ENCODE measurements at regions not wholly inside any gene's neighbourhood (a gene's known extent, or its start where the extent isn't known, plus 50 kb on each side); places are given as distances from the start of the nearest gene placed in this dataset.

- no peak overlapping the region for H2AFZ ChIP-seq (ENCODE audit: low read depth, low read length)
- no peak overlapping the region for H2BK120ac ChIP-seq (ENCODE audit: low read depth, low read length)
- no peak overlapping the region for H2BK5ac ChIP-seq (ENCODE audit: low read depth, low read length, poor library complexity, severe bottlenecking)
- no peak overlapping the region for H2BK15ac ChIP-seq (ENCODE audit: low read depth, poor library complexity, severe bottlenecking)
- no peaks in the 10 kb centered on the region for H3K79me1 ChIP-seq (replicated peaks; ENCODE audit: low read length, poor library complexity, severe bottlenecking)
- H3K9me3 ChIP-seq (ENCODE audit: control insufficient read depth, low read length) = peaks cover 26% of the 10 kb centered on the region
- no peak overlapping the region for H2AK5ac ChIP-seq (ENCODE audit: low read length, severe bottlenecking)
- no peak overlapping the region for H3K23ac ChIP-seq (ENCODE audit: low read length in 2 of 2)
- H3K14ac ChIP-seq (ENCODE audit: low read length in 2 of 2) = no peak overlapping the region
- H3K4me2 ChIP-seq (ENCODE audit: low read length, poor library complexity, severe bottlenecking) = no peak overlapping the region
- no peak overlapping the region for H3K27ac ChIP-seq (ENCODE audit: low read length, poor library complexity, severe bottlenecking)
- no peak for DNase-seq
- H2BK12ac ChIP-seq (ENCODE audit: low read length in 2 of 2) = no peak overlapping the region
- no peak overlapping the region for H4K91ac ChIP-seq (ENCODE audit: low read length)
- no peaks in the 10 kb centered on the region for H3K27me3 ChIP-seq (ENCODE audit: control insufficient read depth in 1 of 2, insufficient read depth in 1 of 2, low read length in 2 of 2)
- no peaks in the 10 kb centered on the region for H3K4me1 ChIP-seq (ENCODE audit: control insufficient read depth, insufficient read depth, low read depth, low read length)
- H3K4me3 ChIP-seq (ENCODE audit: insufficient read depth in 1 of 2, low read depth in 1 of 2, low read length in 2 of 2) = no peak overlapping the region
- H3K9ac ChIP-seq (ENCODE audit: low read length) = no peak overlapping the region
- no peak overlapping the region for H3K18ac ChIP-seq (ENCODE audit: low read depth in 1 of 2, low read length in 2 of 2)
- no peak overlapping the region for H3K4ac ChIP-seq (ENCODE audit: low read depth in 1 of 2, low read length in 2 of 2)
- no peaks in the 10 kb centered on the region for H3K36me3 ChIP-seq (ENCODE audit: control insufficient read depth in 1 of 2, insufficient read depth in 2 of 2, low read depth in 1 of 2, low read length in 2 of 2)
- no peak overlapping the region for H4K8ac ChIP-seq (ENCODE audit: low read length)
- WGBS = 92% methylated on average over 2 of the region's 3 CpGs
Observed at GRCh38 chr4:178314287-178314686, 872.0 kb upstream of the AGA start.

- Histone ChIP-seq H2BK120ac (ENCODE audit: low read depth, low read length) (no peak overlapping the region), H3K9ac (ENCODE audit: low read length) (no peak overlapping the region), H2AFZ (ENCODE audit: low read depth, low read length) (no peak overlapping the region), H4K8ac (ENCODE audit: low read length) (no peak overlapping the region), H3K18ac (ENCODE audit: low read depth in 1 of 2, low read length in 2 of 2) (no peak overlapping the region), H3K27me3 (ENCODE audit: control insufficient read depth in 1 of 2, insufficient read depth in 1 of 2, low read length in 2 of 2) (no peaks in the 10 kb centered on the region), H3K79me1 (replicated peaks; ENCODE audit: low read length, poor library complexity, severe bottlenecking) (no peaks in the 10 kb centered on the region), H4K91ac (ENCODE audit: low read length) (no peak overlapping the region), H2AK5ac (ENCODE audit: low read length, severe bottlenecking) (no peak overlapping the region), H3K14ac (ENCODE audit: low read length in 2 of 2) (no peak overlapping the region), H2BK5ac (ENCODE audit: low read depth, low read length, poor library complexity, severe bottlenecking) (no peak overlapping the region), H2BK12ac (ENCODE audit: low read length in 2 of 2) (no peak overlapping the region), H3K36me3 (ENCODE audit: control insufficient read depth in 1 of 2, insufficient read depth in 2 of 2, low read depth in 1 of 2, low read length in 2 of 2) (no peaks in the 10 kb centered on the region), H3K4me1 (ENCODE audit: control insufficient read depth, insufficient read depth, low read depth, low read length) (no peaks in the 10 kb centered on the region), H3K4me3 (ENCODE audit: insufficient read depth in 1 of 2, low read depth in 1 of 2, low read length in 2 of 2) (no peak overlapping the region), H3K4ac (ENCODE audit: low read depth in 1 of 2, low read length in 2 of 2) (no peak overlapping the region), H3K4me2 (ENCODE audit: low read length, poor library complexity, severe bottlenecking) (no peak overlapping the region), H2BK15ac (ENCODE audit: low read depth, poor library complexity, severe bottlenecking) (no peak overlapping the region), H3K27ac (ENCODE audit: low read length, poor library complexity, severe bottlenecking) (no peak overlapping the region), H3K9me3 (ENCODE audit: control insufficient read depth, low read length) (peaks cover 40% of the 10 kb centered on the region), H3K23ac (ENCODE audit: low read length in 2 of 2) (no peak overlapping the region)
- no peak for DNase-seq
- 92% methylated on average over 2 of the region's 2 CpGs for WGBS
Observed at GRCh38 chr4:178316211-178316610, 874.0 kb upstream of the AGA start.

- Histone ChIP-seq H2BK15ac (ENCODE audit: low read depth, poor library complexity, severe bottlenecking) (no peak overlapping the region), H4K8ac (ENCODE audit: low read length) (no peak overlapping the region), H2BK5ac (ENCODE audit: low read depth, low read length, poor library complexity, severe bottlenecking) (no peak overlapping the region), H2AK5ac (ENCODE audit: low read length, severe bottlenecking) (no peak overlapping the region), H3K9ac (ENCODE audit: low read length) (no peak overlapping the region), H3K18ac (ENCODE audit: low read depth in 1 of 2, low read length in 2 of 2) (no peak overlapping the region), H3K4me2 (ENCODE audit: low read length, poor library complexity, severe bottlenecking) (no peak overlapping the region), H3K4me3 (ENCODE audit: insufficient read depth in 1 of 2, low read depth in 1 of 2, low read length in 2 of 2) (no peak overlapping the region), H3K4me1 (ENCODE audit: control insufficient read depth, insufficient read depth, low read depth, low read length) (no peaks in the 10 kb centered on the region), H3K36me3 (ENCODE audit: control insufficient read depth in 1 of 2, insufficient read depth in 2 of 2, low read depth in 1 of 2, low read length in 2 of 2) (no peaks in the 10 kb centered on the region), H3K4ac (ENCODE audit: low read depth in 1 of 2, low read length in 2 of 2) (no peak overlapping the region), H2BK12ac (ENCODE audit: low read length in 2 of 2) (no peak overlapping the region), H3K27ac (ENCODE audit: low read length, poor library complexity, severe bottlenecking) (no peak overlapping the region), H3K9me3 (ENCODE audit: control insufficient read depth, low read length) (peaks cover 44% of the 10 kb centered on the region), H3K27me3 (ENCODE audit: control insufficient read depth in 1 of 2, insufficient read depth in 1 of 2, low read length in 2 of 2) (no peaks in the 10 kb centered on the region), H3K23ac (ENCODE audit: low read length in 2 of 2) (no peak overlapping the region), H2BK120ac (ENCODE audit: low read depth, low read length) (no peak overlapping the region), H2AFZ (ENCODE audit: low read depth, low read length) (no peak overlapping the region), H3K79me1 (replicated peaks; ENCODE audit: low read length, poor library complexity, severe bottlenecking) (no peaks in the 10 kb centered on the region), H4K91ac (ENCODE audit: low read length) (no peak overlapping the region), H3K14ac (ENCODE audit: low read length in 2 of 2) (no peak overlapping the region)
- DNase-seq = no peak
- WGBS = no CpG with 5 or more reads among the region's 1 CpG
Observed at GRCh38 chr4:178320003-178320402, 877.8 kb upstream of the AGA start.

- Histone ChIP-seq H2BK15ac (ENCODE audit: low read depth, poor library complexity, severe bottlenecking) (no peak overlapping the region), H3K4me3 (ENCODE audit: insufficient read depth in 1 of 2, low read depth in 1 of 2, low read length in 2 of 2) (no peak overlapping the region), H4K91ac (ENCODE audit: low read length) (no peak overlapping the region), H3K14ac (ENCODE audit: low read length in 2 of 2) (no peak overlapping the region), H3K9ac (ENCODE audit: low read length) (no peak overlapping the region), H2AFZ (ENCODE audit: low read depth, low read length) (no peak overlapping the region), H3K4me1 (ENCODE audit: control insufficient read depth, insufficient read depth, low read depth, low read length) (no peaks in the 10 kb centered on the region), H3K27me3 (ENCODE audit: control insufficient read depth in 1 of 2, insufficient read depth in 1 of 2, low read length in 2 of 2) (no peaks in the 10 kb centered on the region), H2AK5ac (ENCODE audit: low read length, severe bottlenecking) (no peak overlapping the region), H2BK5ac (ENCODE audit: low read depth, low read length, poor library complexity, severe bottlenecking) (no peak overlapping the region), H3K9me3 (ENCODE audit: control insufficient read depth, low read length) (peaks cover 34% of the 10 kb centered on the region), H2BK120ac (ENCODE audit: low read depth, low read length) (no peak overlapping the region), H3K4me2 (ENCODE audit: low read length, poor library complexity, severe bottlenecking) (no peak overlapping the region), H3K27ac (ENCODE audit: low read length, poor library complexity, severe bottlenecking) (no peak overlapping the region), H3K79me1 (replicated peaks; ENCODE audit: low read length, poor library complexity, severe bottlenecking) (no peaks in the 10 kb centered on the region), H2BK12ac (ENCODE audit: low read length in 2 of 2) (no peak overlapping the region), H3K23ac (ENCODE audit: low read length in 2 of 2) (no peak overlapping the region), H4K8ac (ENCODE audit: low read length) (no peak overlapping the region), H3K36me3 (ENCODE audit: control insufficient read depth in 1 of 2, insufficient read depth in 2 of 2, low read depth in 1 of 2, low read length in 2 of 2) (no peaks in the 10 kb centered on the region), H3K18ac (ENCODE audit: low read depth in 1 of 2, low read length in 2 of 2) (no peak overlapping the region), H3K4ac (ENCODE audit: low read depth in 1 of 2, low read length in 2 of 2) (no peak overlapping the region)
- no peak for DNase-seq
- WGBS = 86% methylated on average over 3 of the region's 5 CpGs
Observed at GRCh38 chr4:178322524-178323183, 880.4 kb upstream of the AGA start.

All from mesenchymal stem cell (in vitro differentiated cells and primary cell).